GM23338 (cell line): ENCODE measurements at regions not wholly inside any gene's neighbourhood (a gene's known extent, or its start where the extent isn't known, plus 50 kb on each side); places are given as distances from the start of the nearest gene placed in this dataset.
"Not testable (repeated sequence)": the region's sequence is repeated elsewhere in the genome, so short reads cannot be mapped to it uniquely, and the experiment has no call there.

Source experiments
- ATAC-seq: fragments of 200-7000 bp; cut with Tn5 transposase; 3 replicates; pipeline ENCODE4 v1.9.1; 2020
- DNase-seq: peaks from one replicate; pipeline ENCODE4 v3.0.0-alpha.2; 2015; ENCODE audit warnings: low spot score
- H2AFZ ChIP-seq: fragments of 200-600 bp; sonication (generic); 2 replicates; pipeline ENCODE4 v1.8.0; 2016; ENCODE audit warnings: antibody characterized with exemption, mild to moderate bottlenecking, moderate library complexity
- H3F3A ChIP-seq: fragments of 200-600 bp; sonication (generic); replicated peaks from 2 replicates; pipeline ENCODE4 v1.8.0; 2017; ENCODE audit warnings: antibody characterized with exemption, mixed run types, low read depth
- H3K27ac ChIP-seq: fragments of 200-600 bp; sonication (generic); 2 replicates; pipeline ENCODE4 v1.6.1; 2016; ENCODE audit warnings: low read depth
- H3K27me3 ChIP-seq: fragments of 200-600 bp; sonication (generic); 2 replicates; pipeline ENCODE4 v1.8.0; 2016; ENCODE audit warnings: mild to moderate bottlenecking, mixed run types, moderate library complexity; ENCODE audit not compliant: insufficient read depth
- H3K36me3 ChIP-seq: fragments of 200-600 bp; sonication (generic); 2 replicates; pipeline ENCODE4 v1.8.0; 2016; ENCODE audit warnings: mild to moderate bottlenecking; ENCODE audit not compliant: insufficient read depth
- H3K4me1 ChIP-seq: fragments of 200-600 bp; sonication (generic); 2 replicates; pipeline ENCODE4 v1.8.0; 2016; ENCODE audit warnings: mild to moderate bottlenecking, moderate library complexity; ENCODE audit not compliant: insufficient read depth
- H3K4me2 ChIP-seq: fragments of 200-600 bp; sonication (generic); 2 replicates; pipeline ENCODE4 v1.7.1; 2017; ENCODE audit warnings: mixed run types
- H3K4me3 ChIP-seq: fragments of 200-600 bp; sonication (generic); 2 replicates; pipeline ENCODE4 v1.6.1; 2016; ENCODE audit warnings: mixed run types
- H3K79me2 ChIP-seq: fragments of 200-600 bp; sonication (generic); replicated peaks from 2 replicates; pipeline ENCODE4 v1.8.0; 2017; ENCODE audit warnings: mild to moderate bottlenecking; ENCODE audit not compliant: insufficient read depth
- H3K9me2 ChIP-seq: fragments of 200-600 bp; sonication (generic); 2 replicates; pipeline ENCODE4 v1.8.0; 2017; ENCODE audit not compliant: insufficient read depth
- H4K20me1 ChIP-seq: fragments of 200-600 bp; sonication (generic); replicated peaks from 2 replicates; pipeline ENCODE4 v1.8.0; 2017; ENCODE audit warnings: mild to moderate bottlenecking; ENCODE audit not compliant: insufficient read depth
- H3K27ac Mint-ChIP-seq: 2 replicates; pipeline ENCODE4 v1.8.0; 2020; ENCODE audit warnings: inconsistent platforms, mild to moderate bottlenecking, moderate library complexity, mixed read lengths
- H3K27me3 Mint-ChIP-seq: 3 replicates; pipeline ENCODE4 v1.8.0; 2022; ENCODE audit warnings: low read depth, mild to moderate bottlenecking, moderate library complexity, mixed read lengths, inconsistent platforms; ENCODE audit not compliant: insufficient read depth, poor library complexity
- H3K36me3 Mint-ChIP-seq: 3 replicates; pipeline ENCODE4 v1.8.0; 2021; ENCODE audit warnings: low read depth, mild to moderate bottlenecking, inconsistent platforms, moderate library complexity, mixed read lengths
- H3K4me1 Mint-ChIP-seq: 3 replicates; pipeline ENCODE4 v1.8.0; 2020; ENCODE audit warnings: mild to moderate bottlenecking, inconsistent platforms, mixed read lengths
- H3K4me3 Mint-ChIP-seq: 3 replicates; pipeline ENCODE4 v1.8.0; 2021; ENCODE audit warnings: moderate library complexity, mild to moderate bottlenecking, inconsistent platforms, mixed read lengths
- H3K9me3 Mint-ChIP-seq: 3 replicates; pipeline ENCODE4 v1.8.0; 2020; ENCODE audit warnings: moderate library complexity, mild to moderate bottlenecking, inconsistent platforms, mixed read lengths
- CREB1 ChIP-seq: fragments of 250-450 bp; sonication (Bioruptor Pico); IDR thresholded peaks from 2 replicates; pipeline ENCODE4 v1.5.0; 2020; ENCODE audit warnings: low read depth, mild to moderate bottlenecking, moderate library complexity
- ETS1 ChIP-seq: IDR thresholded peaks from 2 replicates; pipeline ENCODE4 v1.6.1; 2016; ENCODE audit warnings: antibody characterized with exemption
- EZH2 ChIP-seq: fragments of 200-600 bp; sonication (generic); IDR thresholded peaks from one replicate; pipeline ENCODE4 v1.8.0; 2017; ENCODE audit warnings: antibody characterized with exemption, mild to moderate bottlenecking, low read depth; ENCODE audit not compliant: unreplicated experiment
- EZH2phosphoT487 ChIP-seq: fragments of 200-600 bp; sonication (generic); IDR thresholded peaks from one replicate; pipeline ENCODE4 v1.8.1; 2018; ENCODE audit warnings: antibody characterized with exemption; ENCODE audit not compliant: unreplicated experiment
- JUNB ChIP-seq: IDR thresholded peaks from one replicate; pipeline ENCODE4 v1.6.1; 2016; ENCODE audit warnings: antibody characterized with exemption; ENCODE audit not compliant: unreplicated experiment
- POLR2AphosphoS5 ChIP-seq: IDR thresholded peaks from 2 replicates; pipeline ENCODE4 v1.6.1; 2016; ENCODE audit warnings: antibody characterized with exemption, low read depth
- ZNF462 ChIP-seq: fragments of 250-450 bp; sonication (Bioruptor Pico); IDR thresholded peaks from 2 replicates; pipeline ENCODE4 v1.5.0; 2020; ENCODE audit warnings: mild to moderate bottlenecking, moderate library complexity
- TF ChIP-seq, protein P1 (sequence below), 2 experiments: fragments of 200-600 bp in 1 of 2; sonication (generic) in 1 of 2; conservative IDR thresholded peaks; 2 replicates each; pipeline versions ENCODE4 v1.5.1 to v1.6.1; 2016 to 2017; ENCODE audit warnings: antibody characterized with exemption in 2 of 2, low read depth in 2 of 2, mild to moderate bottlenecking in 2 of 2, moderate library complexity in 1 of 2
- TF ChIP-seq, protein P2 (sequence below): IDR thresholded peaks from one replicate; pipeline ENCODE4 v1.6.1; 2018; ENCODE audit warnings: antibody characterized with exemption; ENCODE audit not compliant: unreplicated experiment

GRCh38 chr22:11307998-11308397 is 4220.0 kb upstream of the OR11H1 start:
- Histone ChIP-seq H3K27me3 (no peaks in the 10 kb centered on the region), H3K79me2 (no peaks in the 10 kb centered on the region), H3K27ac (no peak overlapping the region), H3K4me3 (no peak overlapping the region), H3K9me2 (no peaks in the 10 kb centered on the region), H2AFZ (no peak overlapping the region), H4K20me1 (no peaks in the 10 kb centered on the region), H3F3A (no peaks in the 10 kb centered on the region), H3K4me1 (no peaks in the 10 kb centered on the region), H3K36me3 (peaks cover 16% of the 10 kb centered on the region; the same call in 1 of the 2 replicates), H3K4me2 (no peak overlapping the region)
- Mint-ChIP-seq H3K9me3 (peaks cover 99% of the 10 kb centered on the region), H3K4me1 (no peaks in the 10 kb centered on the region), H3K36me3 (peaks cover 83% of the 10 kb centered on the region), H3K4me3 (no peak overlapping the region), H3K27me3 (peaks cover 5% of the 10 kb centered on the region), H3K27ac (no peak overlapping the region)
- no peak for TF ChIP-seq EZH2phosphoT487
- no peak for TF ChIP-seq ZNF462 (CRISPR knock-in tag)
- TF ChIP-seq, protein P1, sequence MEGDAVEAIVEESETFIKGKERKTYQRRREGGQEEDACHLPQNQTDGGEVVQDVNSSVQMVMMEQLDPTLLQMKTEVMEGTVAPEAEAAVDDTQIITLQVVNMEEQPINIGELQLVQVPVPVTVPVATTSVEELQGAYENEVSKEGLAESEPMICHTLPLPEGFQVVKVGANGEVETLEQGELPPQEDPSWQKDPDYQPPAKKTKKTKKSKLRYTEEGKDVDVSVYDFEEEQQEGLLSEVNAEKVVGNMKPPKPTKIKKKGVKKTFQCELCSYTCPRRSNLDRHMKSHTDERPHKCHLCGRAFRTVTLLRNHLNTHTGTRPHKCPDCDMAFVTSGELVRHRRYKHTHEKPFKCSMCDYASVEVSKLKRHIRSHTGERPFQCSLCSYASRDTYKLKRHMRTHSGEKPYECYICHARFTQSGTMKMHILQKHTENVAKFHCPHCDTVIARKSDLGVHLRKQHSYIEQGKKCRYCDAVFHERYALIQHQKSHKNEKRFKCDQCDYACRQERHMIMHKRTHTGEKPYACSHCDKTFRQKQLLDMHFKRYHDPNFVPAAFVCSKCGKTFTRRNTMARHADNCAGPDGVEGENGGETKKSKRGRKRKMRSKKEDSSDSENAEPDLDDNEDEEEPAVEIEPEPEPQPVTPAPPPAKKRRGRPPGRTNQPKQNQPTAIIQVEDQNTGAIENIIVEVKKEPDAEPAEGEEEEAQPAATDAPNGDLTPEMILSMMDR (conservative IDR thresholded peaks at IDR 0.05; ENCODE audit: low read depth in 2 of 2), result no peak
- TF ChIP-seq, protein P2, sequence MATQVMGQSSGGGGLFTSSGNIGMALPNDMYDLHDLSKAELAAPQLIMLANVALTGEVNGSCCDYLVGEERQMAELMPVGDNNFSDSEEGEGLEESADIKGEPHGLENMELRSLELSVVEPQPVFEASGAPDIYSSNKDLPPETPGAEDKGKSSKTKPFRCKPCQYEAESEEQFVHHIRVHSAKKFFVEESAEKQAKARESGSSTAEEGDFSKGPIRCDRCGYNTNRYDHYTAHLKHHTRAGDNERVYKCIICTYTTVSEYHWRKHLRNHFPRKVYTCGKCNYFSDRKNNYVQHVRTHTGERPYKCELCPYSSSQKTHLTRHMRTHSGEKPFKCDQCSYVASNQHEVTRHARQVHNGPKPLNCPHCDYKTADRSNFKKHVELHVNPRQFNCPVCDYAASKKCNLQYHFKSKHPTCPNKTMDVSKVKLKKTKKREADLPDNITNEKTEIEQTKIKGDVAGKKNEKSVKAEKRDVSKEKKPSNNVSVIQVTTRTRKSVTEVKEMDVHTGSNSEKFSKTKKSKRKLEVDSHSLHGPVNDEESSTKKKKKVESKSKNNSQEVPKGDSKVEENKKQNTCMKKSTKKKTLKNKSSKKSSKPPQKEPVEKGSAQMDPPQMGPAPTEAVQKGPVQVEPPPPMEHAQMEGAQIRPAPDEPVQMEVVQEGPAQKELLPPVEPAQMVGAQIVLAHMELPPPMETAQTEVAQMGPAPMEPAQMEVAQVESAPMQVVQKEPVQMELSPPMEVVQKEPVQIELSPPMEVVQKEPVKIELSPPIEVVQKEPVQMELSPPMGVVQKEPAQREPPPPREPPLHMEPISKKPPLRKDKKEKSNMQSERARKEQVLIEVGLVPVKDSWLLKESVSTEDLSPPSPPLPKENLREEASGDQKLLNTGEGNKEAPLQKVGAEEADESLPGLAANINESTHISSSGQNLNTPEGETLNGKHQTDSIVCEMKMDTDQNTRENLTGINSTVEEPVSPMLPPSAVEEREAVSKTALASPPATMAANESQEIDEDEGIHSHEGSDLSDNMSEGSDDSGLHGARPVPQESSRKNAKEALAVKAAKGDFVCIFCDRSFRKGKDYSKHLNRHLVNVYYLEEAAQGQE, result no peak
- no peak for TF ChIP-seq ETS1
- TF ChIP-seq EZH2, result no peak
- no peak for TF ChIP-seq CREB1 (CRISPR knock-in tag)
- no peak for TF ChIP-seq POLR2AphosphoS5
- no peak for TF ChIP-seq JUNB
- DNase-seq (no peak), ATAC-seq (no peak)

GRCh38 chr22:11309777-11310176 is 4218.2 kb upstream of the OR11H1 start:
- not testable (repeated sequence) for H3K4me3 ChIP-seq, H2AFZ ChIP-seq, H3K27ac Mint-ChIP-seq, H3K27me3 ChIP-seq, H3F3A ChIP-seq, H3K4me1 Mint-ChIP-seq, H3K27me3 Mint-ChIP-seq, ATAC-seq, H3K27ac ChIP-seq, H3K4me1 ChIP-seq, H4K20me1 ChIP-seq, H3K4me2 ChIP-seq, H3K4me3 Mint-ChIP-seq, DNase-seq, H3K79me2 ChIP-seq, H3K9me2 ChIP-seq
- peaks cover 99% of the 10 kb centered on the region for H3K9me3 Mint-ChIP-seq
- peaks cover 26% of the 10 kb centered on the region for H3K36me3 ChIP-seq
- H3K36me3 Mint-ChIP-seq, result peaks cover 80% of the 10 kb centered on the region
